Stimulated activated effector memory CD8-positive, alpha-beta T cell treated with anti-CD3 and anti-CD28 coated beads, Interleukin-12 subunit alpha, Interleukin-12 subunit beta, amount 100 ng/mL, for 72 hours (primary cell): ENCODE measurements at regions not wholly inside any gene's neighbourhood (a gene's known extent, or its start where the extent isn't known, plus 50 kb on each side); places are given as distances from the start of the nearest gene placed in this dataset.
A peak's percentile ranks its signal among the peaks of the same experiment; 100 is the strongest.

Experiments used
- ATAC-seq: fragments of 150-1000 bp; cut with Tn5 transposase; 2 replicates; pipeline ENCODE4 v1.10.0; 2021
- DNase-seq, 2 donors: peaks; one replicate each; pipeline ENCODE4 v3.0.0; 2021 to 2022; ENCODE audit warnings: low spot score in 2 of 2
- H3K27ac Mint-ChIP-seq: one replicate; pipeline ENCODE4 v1.8.0; 2022; ENCODE audit warnings: mild to moderate bottlenecking, mixed read lengths
- H3K36me3 Mint-ChIP-seq: one replicate; pipeline ENCODE4 v1.8.0; 2022; ENCODE audit warnings: mild to moderate bottlenecking, mixed read lengths
- H3K4me1 Mint-ChIP-seq: one replicate; pipeline ENCODE4 v1.8.0; 2022; ENCODE audit warnings: mixed read lengths
- H3K4me3 Mint-ChIP-seq: one replicate; pipeline ENCODE4 v1.8.0; 2022; ENCODE audit warnings: mild to moderate bottlenecking, mixed read lengths
- H3K9me3 Mint-ChIP-seq: one replicate; pipeline ENCODE4 v1.8.0; 2022; ENCODE audit warnings: mixed read lengths

DNA sequence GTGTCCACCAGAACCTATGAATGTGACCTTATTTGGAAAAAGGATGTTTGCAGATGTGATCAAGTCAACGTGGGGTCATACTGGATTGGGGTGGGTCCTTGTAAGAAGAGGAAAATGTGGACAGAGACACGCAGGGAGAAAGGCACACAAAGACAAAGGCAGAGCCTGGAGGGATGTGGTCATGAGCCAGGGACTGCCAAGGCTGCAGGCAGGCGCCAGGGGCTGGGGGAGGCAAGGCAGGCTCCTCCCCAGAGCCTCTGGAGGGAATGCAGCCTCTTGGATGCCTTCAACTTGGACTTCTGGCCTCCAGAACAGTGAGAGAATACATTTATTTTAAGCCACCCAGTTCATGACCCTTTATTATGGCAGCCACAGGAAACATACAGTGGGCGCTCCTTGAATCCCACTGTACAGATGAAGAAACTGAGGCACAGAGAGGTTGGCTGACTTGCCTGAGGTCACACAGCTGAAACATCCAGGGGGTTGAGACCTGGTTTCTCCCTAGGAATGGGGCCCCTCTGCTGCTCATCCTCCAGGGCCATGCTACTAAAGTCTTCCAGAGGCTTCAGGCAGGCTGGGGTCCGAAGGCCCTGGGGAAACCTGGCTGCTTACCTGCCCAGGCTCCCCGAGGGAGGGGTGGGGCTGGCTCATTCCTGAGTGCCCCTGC is 99.7 kb downstream of the RFLNA start:
- Mint-ChIP-seq H3K4me3 (no peak overlapping the region), H3K4me1 (peaks cover 40% of the 10 kb centered on the region), H3K27ac (peak overlapping the region; percentile 3), H3K36me3 (peaks cover 74% of the 10 kb centered on the region), H3K9me3 (no peaks in the 10 kb centered on the region)
- no peak for DNase-seq
- no peak for ATAC-seq

DNA sequence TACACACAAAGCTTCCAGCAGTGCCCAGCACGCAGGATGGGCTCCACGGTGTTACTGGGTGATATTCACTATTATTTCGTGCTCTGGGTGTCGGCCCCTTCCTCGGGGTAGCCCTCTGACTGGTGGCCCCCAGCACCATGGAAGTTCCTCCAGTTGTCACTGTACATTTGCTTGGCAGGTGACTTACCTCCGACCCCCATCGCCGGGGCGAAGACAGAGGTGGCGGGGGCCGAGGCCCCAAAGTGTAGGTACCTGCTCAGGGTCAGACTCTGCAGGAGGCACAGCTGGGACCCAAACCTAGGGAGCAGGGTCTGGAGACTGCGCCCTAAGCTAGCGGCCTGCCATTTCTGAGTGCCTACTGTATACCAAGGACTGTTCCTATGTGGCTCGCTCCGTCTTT is 98.9 kb downstream of the RFLNA start:
- Mint-ChIP-seq H3K27ac (peak overlapping the region; percentile 73), H3K36me3 (peaks cover 69% of the 10 kb centered on the region), H3K4me1 (peaks cover 45% of the 10 kb centered on the region), H3K4me3 (no peak overlapping the region), H3K9me3 (no peaks in the 10 kb centered on the region)
- ATAC-seq (no peak), DNase-seq (no peak)

DNA sequence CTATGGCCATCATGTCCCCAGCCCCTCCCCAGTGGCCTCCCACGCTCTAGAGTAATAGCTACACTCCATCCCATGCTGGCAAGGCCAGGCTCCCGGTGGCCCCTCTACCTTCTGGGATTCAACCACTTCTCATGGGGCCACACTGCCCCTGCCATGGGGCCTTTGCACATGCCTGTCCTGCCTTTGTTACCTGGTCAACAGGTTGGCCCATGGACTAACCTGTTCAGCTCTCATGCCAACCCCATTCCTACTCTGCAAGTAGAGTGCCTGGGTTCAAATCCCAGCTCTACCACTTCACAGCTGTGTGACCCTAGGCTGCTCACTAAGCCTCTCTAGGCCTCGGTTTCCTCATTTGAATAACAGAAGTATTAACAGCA is 98.5 kb downstream of the RFLNA start:
- peak overlapping the region; percentile 73 for H3K27ac Mint-ChIP-seq
- H3K4me3 Mint-ChIP-seq: no peak overlapping the region
- H3K36me3 Mint-ChIP-seq: peaks cover 68% of the 10 kb centered on the region
- ATAC-seq (no peak), DNase-seq (no peak)
- H3K4me1 Mint-ChIP-seq: peaks cover 48% of the 10 kb centered on the region
- H3K9me3 Mint-ChIP-seq: no peaks in the 10 kb centered on the region

DNA sequence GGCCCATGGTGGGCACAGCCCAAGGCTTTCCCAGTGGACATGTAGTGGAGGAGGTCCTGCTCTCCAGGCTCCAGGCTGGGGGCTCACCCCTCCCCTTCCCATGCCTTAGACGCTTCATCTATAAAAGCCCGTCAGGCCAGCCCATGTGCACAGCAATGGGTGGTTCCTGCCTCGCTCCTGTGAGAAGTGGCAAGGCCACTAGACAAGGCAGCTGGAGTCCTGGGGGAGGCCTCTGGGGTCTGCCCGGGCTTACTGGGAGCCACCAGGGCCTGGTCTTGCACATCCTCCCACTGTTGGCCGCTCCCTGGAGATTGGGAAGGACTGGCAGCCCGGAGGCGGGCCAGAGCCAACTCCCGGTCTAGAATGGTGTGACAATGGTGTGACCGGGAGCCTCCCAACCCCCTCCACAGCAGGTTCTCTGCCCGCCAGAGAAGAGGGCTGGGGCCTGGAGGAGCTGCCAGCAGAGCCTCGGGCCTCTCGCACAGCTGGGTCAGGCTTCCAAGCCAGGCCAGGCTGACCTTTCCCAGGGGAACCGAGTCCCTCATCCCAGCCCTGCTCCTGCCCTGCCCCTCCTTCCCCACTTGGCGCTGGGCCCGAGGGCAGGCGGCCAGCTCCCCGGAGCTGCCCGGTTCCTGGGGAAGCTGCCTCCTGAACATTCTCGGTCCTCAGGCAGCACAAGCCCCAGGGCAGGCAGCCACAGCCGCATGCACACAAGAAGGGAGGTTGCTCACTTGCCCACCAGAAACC is 97.9 kb downstream of the RFLNA start:
- Mint-ChIP-seq H3K36me3 (peaks cover 68% of the 10 kb centered on the region), H3K9me3 (no peaks in the 10 kb centered on the region), H3K4me1 (peaks cover 52% of the 10 kb centered on the region), H3K4me3 (no peak overlapping the region), H3K27ac (peak overlapping the region; percentile 73)
- DNase-seq: no peak
- no peak for ATAC-seq

DNA sequence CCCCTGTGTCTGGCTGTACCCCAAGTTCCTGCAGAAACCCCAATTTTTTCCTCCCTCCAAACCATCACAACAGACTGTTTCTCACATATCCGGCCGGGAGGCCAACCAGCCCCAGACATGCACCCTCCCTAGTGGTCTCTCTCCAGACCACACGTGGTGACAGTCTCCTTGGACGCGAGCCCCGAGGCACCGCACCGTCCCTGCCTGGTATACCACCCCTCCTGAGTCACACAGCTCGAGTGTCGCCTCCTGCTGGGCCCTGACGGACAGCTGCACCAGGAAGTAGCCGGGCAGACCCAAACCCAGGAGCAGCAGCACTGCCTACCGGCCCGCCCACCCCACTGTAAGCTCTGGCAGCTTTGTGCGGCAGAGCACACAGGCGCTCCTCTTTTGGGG is 97.4 kb downstream of the RFLNA start:
- H3K27ac Mint-ChIP-seq: no peak overlapping the region
- peaks cover 63% of the 10 kb centered on the region for H3K36me3 Mint-ChIP-seq
- DNase-seq (no peak), ATAC-seq (no peak)
- H3K9me3 Mint-ChIP-seq: no peaks in the 10 kb centered on the region
- no peak overlapping the region for H3K4me3 Mint-ChIP-seq
- peaks cover 52% of the 10 kb centered on the region for H3K4me1 Mint-ChIP-seq

DNA sequence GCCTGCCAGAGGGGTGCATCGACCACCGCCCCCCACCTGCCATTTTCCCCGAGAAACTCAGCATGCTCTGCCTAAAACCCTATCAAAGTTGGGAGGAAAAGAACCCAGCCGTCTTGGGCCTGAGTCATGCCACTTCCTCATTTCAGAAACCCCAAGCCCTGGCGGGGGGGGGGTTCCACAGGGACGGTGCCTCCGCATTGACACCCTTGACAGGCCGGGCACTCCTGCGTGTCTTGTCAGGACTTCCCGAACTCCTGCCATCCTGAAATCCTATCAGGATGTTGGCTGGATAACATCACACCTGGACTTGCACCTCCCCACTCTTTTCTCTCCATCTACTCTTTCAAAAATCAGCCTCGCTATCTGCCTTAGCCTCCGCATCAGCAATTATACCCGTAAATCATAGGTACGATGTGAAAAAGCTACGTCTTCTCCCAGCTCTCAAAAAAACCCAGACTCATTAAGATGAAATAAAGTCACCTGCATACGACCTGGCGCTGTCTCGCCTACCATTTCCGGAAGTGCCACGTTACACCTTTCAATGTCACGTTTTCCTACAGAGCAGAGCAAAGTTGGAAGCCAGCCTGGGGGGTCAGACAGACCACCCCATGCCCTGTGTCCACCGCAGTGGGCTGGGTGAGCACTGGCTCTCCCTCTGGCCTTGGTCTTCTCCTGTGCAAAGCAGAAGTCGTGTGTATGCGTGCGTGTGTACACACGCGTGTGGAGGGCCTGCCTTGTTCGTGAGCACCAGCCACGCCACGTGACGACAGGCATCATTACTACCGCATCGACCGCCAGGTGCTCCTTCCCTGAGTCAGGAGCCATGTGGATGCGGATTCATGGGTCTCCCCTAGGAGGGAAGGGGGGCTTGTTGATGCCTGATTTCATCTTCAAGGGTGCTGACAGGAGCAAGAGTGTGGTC is 96.7 kb downstream of the RFLNA start:
- peak overlapping the region; percentile 37 for H3K4me3 Mint-ChIP-seq
- no peak for ATAC-seq
- peaks cover 52% of the 10 kb centered on the region for H3K4me1 Mint-ChIP-seq
- H3K27ac Mint-ChIP-seq: peak overlapping the region; percentile 87
- H3K9me3 Mint-ChIP-seq: no peaks in the 10 kb centered on the region
- peaks cover 57% of the 10 kb centered on the region for H3K36me3 Mint-ChIP-seq
- DNase-seq: no peak

DNA sequence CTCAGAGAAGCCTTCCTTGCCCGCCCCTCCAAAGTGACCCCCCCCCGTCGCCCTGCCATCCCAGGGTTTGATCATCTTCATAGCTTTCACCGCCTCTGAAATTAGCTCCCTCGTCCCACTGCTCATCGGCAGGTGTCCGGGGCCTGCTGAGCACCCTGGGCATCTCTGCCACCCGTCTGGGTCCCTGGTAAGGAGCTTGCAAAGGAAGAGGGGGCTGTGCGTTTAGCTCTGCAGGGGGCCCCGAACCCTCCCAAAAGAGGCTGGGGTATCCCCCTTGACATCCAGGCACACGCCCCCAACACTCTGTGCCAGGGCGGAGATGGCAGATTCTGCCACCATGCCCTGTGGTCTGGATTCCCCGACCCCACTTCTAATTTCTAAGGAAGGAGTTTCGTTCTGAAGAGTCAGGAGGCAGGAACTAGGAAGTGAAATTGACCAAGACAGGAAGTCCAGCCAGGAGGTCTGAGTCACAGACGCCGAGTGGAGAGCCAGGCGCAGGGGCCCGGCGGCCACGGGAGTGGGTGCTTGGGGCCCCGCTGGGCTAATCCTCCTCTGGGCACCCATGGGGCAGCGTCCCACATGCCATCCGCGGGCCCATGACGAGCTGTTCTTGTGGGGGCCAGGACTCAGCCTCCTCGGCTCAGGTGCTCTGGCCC is 95.7 kb downstream of the RFLNA start:
- peak overlapping the region; percentile 87 for H3K27ac Mint-ChIP-seq
- ATAC-seq: no peak
- DNase-seq: no peak
- H3K4me3 Mint-ChIP-seq: peak overlapping the region; percentile 51
- peaks cover 53% of the 10 kb centered on the region for H3K36me3 Mint-ChIP-seq
- H3K4me1 Mint-ChIP-seq: peaks cover 52% of the 10 kb centered on the region
- no peaks in the 10 kb centered on the region for H3K9me3 Mint-ChIP-seq

DNA sequence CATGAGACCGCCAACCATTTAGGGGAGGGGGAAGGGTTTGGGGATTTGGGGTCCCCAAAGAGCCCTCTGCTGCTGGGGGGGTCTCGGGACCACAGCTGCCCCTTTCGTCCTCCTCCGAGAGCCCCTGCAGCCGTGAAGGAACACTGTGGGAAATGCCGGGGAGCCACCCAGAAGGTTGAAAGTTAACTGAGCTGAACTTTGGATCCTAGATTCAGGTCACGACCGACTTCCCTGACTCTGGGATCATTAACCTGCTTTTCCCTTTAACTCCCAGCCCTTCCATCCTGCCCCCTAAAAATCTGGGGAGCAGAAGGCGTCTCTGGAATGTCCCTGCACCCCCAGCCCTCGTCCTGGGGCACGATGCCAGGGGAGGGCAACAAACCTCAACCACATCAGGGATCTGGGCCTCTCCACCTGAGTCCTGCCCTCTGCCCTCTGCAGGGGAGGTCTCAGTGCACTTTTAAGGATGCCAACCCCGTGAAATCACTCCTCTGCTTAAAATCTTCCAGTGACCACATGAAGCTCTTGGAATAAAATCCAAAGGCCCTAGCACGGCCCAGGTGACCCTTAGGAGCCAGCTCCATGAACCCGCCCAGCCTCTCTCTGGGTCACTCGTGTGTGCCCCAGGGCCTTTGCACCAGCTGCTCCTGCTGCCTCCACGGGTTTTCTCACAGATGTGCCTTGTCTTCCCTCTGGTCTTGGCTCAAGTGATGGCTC is 95.0 kb downstream of the RFLNA start:
- peaks cover 52% of the 10 kb centered on the region for H3K4me1 Mint-ChIP-seq
- DNase-seq (no peak), ATAC-seq (no peak)
- peak overlapping the region; percentile 51 for H3K4me3 Mint-ChIP-seq
- no peaks in the 10 kb centered on the region for H3K9me3 Mint-ChIP-seq
- H3K36me3 Mint-ChIP-seq: peaks cover 50% of the 10 kb centered on the region
- peak overlapping the region; percentile 87 for H3K27ac Mint-ChIP-seq

DNA sequence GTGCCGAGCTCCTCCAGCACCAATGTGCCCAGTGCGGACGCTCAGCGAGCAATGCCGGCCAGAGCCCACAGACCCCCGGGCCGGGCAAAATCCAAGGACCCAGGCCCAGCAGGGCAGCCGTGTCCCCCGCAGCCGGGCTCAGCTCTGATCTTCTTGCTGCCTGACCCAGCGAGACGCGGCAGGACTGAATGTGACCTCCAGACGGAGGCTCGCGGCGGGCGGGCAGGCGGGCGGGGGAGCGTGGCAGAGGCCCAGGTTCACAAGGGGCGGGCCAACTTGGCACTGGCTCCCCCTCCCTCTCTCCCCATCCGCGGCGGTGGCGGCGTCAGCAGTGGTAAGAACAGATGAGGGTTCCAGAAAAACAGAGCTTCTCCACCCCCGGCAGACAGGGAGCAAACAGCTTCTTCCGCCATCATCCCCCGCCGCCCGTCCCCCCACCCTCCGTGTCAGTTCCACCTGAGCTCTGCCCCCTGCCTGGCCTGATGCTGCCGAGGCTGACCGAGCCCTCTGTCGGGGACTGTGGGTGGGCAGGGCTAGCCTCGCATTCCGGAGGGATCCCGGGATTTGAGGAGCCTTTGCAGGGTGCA is 94.3 kb downstream of the RFLNA start:
- H3K27ac Mint-ChIP-seq: peak overlapping the region; percentile 87
- H3K4me3 Mint-ChIP-seq: peak overlapping the region; percentile 51
- H3K4me1 Mint-ChIP-seq: peaks cover 52% of the 10 kb centered on the region
- ATAC-seq (peak; percentile 78), DNase-seq (peak; percentile 31 to 72)
- no peaks in the 10 kb centered on the region for H3K9me3 Mint-ChIP-seq
- H3K36me3 Mint-ChIP-seq: peaks cover 51% of the 10 kb centered on the region

DNA sequence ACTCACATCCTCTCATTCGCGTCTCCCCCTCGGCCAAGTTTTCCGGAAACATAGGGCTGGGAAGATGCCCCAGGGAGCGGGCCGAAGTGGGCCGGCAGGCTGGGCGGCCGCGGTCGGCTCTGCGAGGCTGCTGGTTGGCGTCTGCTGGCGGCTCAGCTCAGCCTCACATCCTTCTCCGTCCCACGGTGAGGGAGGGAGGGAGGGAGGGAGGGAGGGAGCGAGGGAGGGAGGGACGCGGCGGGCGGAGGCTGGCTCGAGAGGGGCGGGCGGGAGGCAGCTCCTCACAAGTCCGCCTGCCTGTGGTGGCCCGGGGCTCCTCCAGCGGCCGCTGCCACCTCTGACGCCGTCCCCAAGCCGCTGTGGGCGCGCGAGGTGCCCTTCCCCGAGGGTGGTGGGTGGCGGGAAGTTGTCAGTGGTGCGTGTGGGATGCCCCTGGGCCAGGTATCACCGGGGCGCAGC is 93.8 kb downstream of the RFLNA start:
- peaks cover 48% of the 10 kb centered on the region for H3K36me3 Mint-ChIP-seq
- H3K4me1 Mint-ChIP-seq: peaks cover 49% of the 10 kb centered on the region
- H3K27ac Mint-ChIP-seq: no peak overlapping the region
- H3K9me3 Mint-ChIP-seq: no peaks in the 10 kb centered on the region
- DNase-seq (peak in 1 of 2 donors; percentile 21), ATAC-seq (peak; percentile 74)
- H3K4me3 Mint-ChIP-seq: peak overlapping the region; percentile 51

DNA sequence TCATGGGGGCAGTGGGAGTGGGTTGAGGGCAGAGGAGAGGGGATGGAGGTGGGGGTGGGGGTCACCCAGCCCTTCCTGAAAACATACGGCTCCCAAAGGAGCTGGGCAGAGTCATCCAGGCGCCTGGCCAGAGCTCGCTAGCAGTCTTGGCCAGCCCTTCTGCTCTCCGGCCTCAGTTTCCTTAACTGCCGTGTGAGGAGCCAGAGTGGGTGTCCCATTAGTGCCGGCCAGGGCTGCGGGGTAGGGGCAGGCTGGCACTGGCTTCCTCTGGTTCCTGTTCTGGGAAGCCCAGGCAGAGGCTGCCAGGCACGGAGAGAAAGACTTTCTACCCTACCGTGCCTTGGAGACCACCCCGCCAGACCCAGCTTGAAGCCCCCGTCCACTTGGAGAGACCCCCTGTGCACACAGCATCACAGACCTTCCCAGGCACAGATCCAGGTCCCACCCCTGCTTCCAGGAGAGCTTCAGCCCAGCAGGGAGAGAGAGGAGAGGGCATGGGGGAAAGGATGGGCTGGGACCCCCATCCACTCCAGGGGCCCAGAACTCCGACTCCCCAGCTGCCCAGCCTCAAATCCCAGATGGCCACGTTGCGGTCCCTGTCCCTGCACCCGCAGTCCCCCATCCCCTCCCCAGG is 93.3 kb downstream of the RFLNA start:
- Mint-ChIP-seq H3K36me3 (peaks cover 52% of the 10 kb centered on the region), H3K9me3 (no peaks in the 10 kb centered on the region), H3K27ac (peak overlapping the region; percentile 34), H3K4me1 (peaks cover 44% of the 10 kb centered on the region), H3K4me3 (peak overlapping the region; percentile 51)
- ATAC-seq: no peak
- DNase-seq: no peak

DNA sequence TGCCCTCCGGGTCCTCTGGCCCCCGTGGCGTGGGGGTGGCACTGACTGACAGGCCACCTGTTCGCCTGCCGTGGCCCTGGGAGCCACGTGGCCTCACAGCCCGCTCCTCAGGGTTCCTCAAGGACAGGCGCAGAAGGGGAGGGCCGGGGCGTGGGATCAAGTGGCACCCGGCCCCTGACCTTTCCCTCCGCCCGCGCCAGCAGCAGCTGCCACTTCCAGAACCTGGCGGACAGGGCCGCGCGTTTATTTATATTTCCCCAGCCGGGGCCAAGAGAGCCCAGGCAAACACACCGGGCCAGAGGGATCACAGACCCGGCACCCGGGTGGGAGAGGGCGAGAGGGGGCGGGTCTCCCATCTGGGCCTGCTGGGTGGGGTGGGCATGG is 92.6 kb downstream of the RFLNA start:
- H3K9me3 Mint-ChIP-seq: no peaks in the 10 kb centered on the region
- H3K36me3 Mint-ChIP-seq: peaks cover 58% of the 10 kb centered on the region
- H3K4me1 Mint-ChIP-seq: peaks cover 41% of the 10 kb centered on the region

DNA sequence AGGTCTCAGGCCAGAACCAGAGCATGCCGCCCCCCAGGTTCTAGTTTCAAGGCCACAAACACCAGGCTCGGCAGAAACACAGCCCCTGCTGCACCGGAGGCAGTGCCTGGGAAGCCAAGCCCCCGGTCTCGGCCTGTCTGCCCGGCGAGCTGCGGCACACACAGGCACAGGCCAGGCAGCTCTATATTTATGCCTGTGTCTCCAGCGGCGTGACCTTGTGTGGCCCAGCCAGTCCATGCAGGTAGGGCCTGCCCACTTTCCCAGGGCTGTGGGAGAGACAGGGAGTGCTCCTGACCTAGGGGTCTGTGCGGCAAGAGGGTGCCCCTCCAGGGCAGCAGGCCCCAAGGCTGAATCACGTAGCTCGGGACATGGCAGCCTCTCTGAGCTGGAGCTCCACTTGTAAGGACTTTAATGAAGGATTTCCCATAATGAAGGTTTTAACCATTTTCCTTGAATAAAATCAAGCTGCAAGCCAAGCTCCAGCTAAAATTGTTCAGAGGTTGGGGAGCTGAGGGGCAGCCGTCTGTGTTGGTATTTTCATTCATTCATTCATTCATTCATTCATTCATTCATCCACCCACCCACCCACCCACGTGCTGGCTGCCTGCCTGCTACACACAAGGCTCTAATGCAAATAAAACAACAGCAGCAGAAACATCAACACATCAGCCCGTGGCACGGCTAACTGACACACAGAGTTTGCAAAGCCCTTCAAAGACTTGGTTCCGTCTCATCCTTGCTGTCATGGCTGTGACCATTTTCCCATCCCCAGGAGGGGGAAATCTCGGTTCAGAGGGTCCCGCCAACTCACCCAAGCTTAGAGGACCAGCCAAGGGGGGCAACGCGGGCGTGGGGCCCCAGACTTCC is 92.0 kb downstream of the RFLNA start:
- H3K4me3 Mint-ChIP-seq: no peak overlapping the region
- H3K9me3 Mint-ChIP-seq: no peaks in the 10 kb centered on the region
- ATAC-seq (no peak), DNase-seq (no peak)
- H3K27ac Mint-ChIP-seq: no peak overlapping the region
- peaks cover 35% of the 10 kb centered on the region for H3K4me1 Mint-ChIP-seq
- H3K36me3 Mint-ChIP-seq: peaks cover 64% of the 10 kb centered on the region

More for the DNA sequence above, 92.6 kb downstream of the RFLNA start:
- ATAC-seq (no peak), DNase-seq (no peak)
- Mint-ChIP-seq H3K4me3 (no peak overlapping the region), H3K27ac (no peak overlapping the region)
